D721Med (cell line): ENCODE measurements at regions not wholly inside any gene's neighbourhood (a gene's known extent, or its start where the extent isn't known, plus 50 kb on each side); places are given as distances from the start of the nearest gene placed in this dataset.

ENCODE experiments used
- DNase-seq: peaks from one replicate; pipeline ENCODE4 v3.0.0; 2011; ENCODE audit warnings: low spot score; ENCODE audit not compliant: insufficient read length
- FAIRE-seq: peaks from 2 replicates; lab custom pipeline; 2011; peaks lifted over from hg19 to GRCh38; lab: Jason Lieb, UNC
- CTCF ChIP-seq: IDR thresholded peaks from 2 replicates; pipeline ENCODE4 v1.5.1; 2012; ENCODE audit warnings: mild to moderate bottlenecking, control low read depth; ENCODE audit not compliant: insufficient read depth; ENCODE audit errors: missing control alignments

GRCh38 chr22:44650806-44651205 lies 51.2 kb upstream of the PRR5 start:
- no peak for TF ChIP-seq CTCF
- DNase-seq (no peak), FAIRE-seq (no peak)

GRCh38 chr22:44648821-44649565 lies 53.0 kb upstream of the PRR5 start:
- FAIRE-seq (no peak), DNase-seq (no peak)
- no peak for TF ChIP-seq CTCF

- DNase-seq, result no peak
- TF ChIP-seq CTCF, result no peak
Measured at GRCh38 chr22:44648085-44648820, 53.8 kb upstream of the PRR5 start.

GRCh38 chr22:44647141-44647540 lies 54.9 kb upstream of the PRR5 start:
- TF ChIP-seq CTCF, result no peak
- FAIRE-seq (no peak), DNase-seq (no peak)

More at GRCh38 chr22:44648085-44648820, 53.8 kb upstream of the PRR5 start:
- no peak for FAIRE-seq

GRCh38 chr22:44646668-44647067 lies 55.3 kb upstream of the PRR5 start:
- no peak for TF ChIP-seq CTCF
- no peak for FAIRE-seq
- no peak for DNase-seq

GRCh38 chr22:44646141-44646540 lies 55.9 kb upstream of the PRR5 start:
- no peak for TF ChIP-seq CTCF
- DNase-seq (no peak), FAIRE-seq (no peak)

- DNase-seq (no peak), FAIRE-seq (no peak)
- TF ChIP-seq CTCF, result no peak
Measured at GRCh38 chr22:44645531-44645930, 56.5 kb upstream of the PRR5 start.
